ENCODE measurements at regions not wholly inside any gene's neighbourhood (a gene's known extent, or its start where the extent isn't known, plus 50 kb on each side); places are given as distances from the start of the nearest gene placed in this dataset.

DNA sequence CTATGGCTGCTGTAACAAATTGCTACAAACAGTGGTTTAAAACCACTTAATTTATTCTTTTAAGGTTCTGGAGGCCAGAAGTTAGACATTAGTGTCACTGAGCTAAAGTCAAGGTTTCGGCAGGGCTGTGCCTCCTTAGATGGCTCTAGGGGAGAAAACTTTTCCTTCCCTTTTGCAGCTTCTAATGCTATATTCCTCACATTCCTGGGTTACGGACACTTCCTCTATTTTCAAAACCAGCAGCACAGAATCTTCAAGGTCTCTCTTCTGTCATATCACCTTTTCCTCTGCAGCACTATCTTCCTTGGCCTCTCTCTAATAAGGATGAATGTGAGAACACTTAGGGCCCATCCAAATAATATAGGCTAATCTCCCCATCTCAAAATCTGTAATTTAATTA lies 87.0 kb downstream of the C11orf87 start:
- TF ChIP-seq POLR2A (IDR thresholded peaks at IDR 0.05) (no peak), CTCF (IDR thresholded peaks at IDR 0.05) (no peak), EP300 (IDR thresholded peaks at IDR 0.05; ENCODE audit: low read depth) (no peak)
